Hepatic stellate cell (primary cell): ENCODE measurements at regions not wholly inside any gene's neighbourhood (a gene's known extent, or its start where the extent isn't known, plus 50 kb on each side); places are given as distances from the start of the nearest gene placed in this dataset.
"Not testable (repeated sequence)": the region's sequence is repeated elsewhere in the genome, so short reads cannot be mapped to it uniquely, and the experiment has no call there.

Experiments
- DNase-seq: peaks from one replicate; pipeline ENCODE4 v3.0.0; 2011; ENCODE audit warnings: low spot score

DNA sequence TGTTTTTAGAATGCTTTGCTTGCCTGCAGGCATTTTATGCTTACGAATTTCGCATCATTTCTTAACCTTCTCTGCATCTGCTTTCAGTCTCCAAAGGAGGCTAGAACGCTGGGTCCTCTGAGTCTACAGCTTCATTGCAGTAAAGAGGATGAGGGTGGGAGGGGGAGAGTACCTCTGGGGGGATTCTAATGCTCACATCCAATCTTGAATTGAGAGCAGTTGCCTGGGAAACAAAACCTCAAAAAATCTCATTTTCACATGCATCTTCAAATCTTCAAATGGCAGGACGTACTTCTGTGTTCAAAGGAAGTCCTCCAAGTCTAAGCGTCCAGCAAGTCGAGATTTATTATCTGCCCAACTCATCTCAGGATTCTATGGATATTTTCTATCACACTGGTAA lies 100.7 kb upstream of the PRKCQ start:
- DNase-seq: no peak

DNA sequence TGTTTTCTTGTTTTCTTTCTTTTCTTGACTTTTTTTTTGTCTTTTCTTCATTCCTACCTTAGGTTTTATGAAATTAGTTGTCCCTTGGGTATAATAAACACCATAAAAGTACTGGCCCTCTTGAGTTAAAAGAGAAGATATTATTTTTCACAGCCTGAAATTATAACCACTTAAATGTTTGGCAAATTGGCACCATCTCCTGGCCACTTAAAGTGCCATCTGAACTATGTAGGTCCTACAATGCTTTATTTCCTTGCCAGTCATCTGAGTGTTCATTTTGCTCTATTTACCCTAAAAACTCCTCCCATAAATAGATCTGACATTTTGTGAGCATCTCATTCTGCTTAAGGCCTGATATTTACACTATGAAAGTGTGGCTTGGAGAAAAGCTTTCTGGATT lies 98.9 kb upstream of the PRKCQ start:
- no peak for DNase-seq

DNA sequence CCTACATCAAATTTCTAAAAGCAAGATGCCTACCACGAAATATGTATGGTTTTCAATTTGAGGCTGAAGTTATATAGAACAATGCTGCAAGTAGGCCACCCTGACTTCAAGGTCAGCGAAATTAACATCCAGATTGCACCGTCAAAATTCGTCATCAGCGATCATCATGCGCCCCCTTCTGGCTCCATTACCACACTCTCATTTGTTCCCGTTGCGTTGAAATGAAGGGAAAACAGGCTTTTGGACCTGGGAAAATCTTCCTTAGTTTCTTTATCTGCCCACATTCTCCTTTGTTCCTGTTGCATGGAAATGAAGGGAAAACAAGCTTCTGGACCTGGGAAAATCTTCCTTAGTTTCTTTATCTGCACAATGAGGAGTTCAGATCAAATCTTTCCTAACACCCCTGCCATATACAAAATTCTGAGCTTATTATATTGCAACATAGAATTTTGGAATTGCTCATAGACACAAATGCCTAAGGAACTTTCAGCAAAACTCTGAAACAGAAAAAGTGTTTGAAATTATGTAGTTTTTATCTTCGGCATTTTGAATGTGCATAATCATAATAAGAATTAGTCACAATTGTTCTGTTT lies 98.2 kb upstream of the PRKCQ start:
- no peak for DNase-seq

DNA sequence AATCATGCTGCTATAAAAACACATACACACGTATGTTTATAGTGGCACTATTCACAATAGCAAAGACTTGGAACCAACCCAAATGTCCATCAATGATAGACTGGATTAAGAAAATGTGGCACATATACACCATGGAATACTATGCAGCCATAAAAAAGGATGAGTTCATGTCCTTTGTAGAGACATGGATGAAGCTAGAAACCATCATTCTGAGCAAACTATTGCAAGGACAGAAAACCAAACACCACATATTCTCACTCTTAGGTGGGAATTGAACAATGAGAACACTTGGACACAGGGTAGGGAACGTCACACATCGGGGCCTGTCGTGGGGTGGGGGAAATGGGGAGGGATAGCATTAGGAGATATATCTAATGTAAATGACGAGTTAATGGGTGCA lies 97.1 kb upstream of the PRKCQ start:
- DNase-seq: not testable (repeated sequence)

DNA sequence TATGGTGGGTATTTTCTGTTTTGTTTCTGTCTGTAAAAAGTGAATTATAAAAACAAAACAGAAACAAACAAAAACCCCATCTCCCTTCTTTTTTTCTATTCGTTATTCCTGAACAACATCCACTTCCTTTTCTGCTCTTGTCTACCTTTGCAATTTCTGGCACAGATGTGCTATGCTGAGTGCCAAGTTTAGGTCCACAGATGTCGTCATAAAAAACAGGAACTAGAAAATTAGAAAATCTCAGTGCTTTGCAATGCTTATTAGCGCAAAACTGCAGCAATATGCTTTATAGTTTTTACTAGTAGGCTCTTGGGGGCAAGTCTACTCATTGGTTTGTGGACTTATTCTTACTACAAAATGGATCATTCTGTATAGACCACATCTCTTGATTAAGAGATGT lies 94.2 kb upstream of the PRKCQ start:
- no peak for DNase-seq

DNA sequence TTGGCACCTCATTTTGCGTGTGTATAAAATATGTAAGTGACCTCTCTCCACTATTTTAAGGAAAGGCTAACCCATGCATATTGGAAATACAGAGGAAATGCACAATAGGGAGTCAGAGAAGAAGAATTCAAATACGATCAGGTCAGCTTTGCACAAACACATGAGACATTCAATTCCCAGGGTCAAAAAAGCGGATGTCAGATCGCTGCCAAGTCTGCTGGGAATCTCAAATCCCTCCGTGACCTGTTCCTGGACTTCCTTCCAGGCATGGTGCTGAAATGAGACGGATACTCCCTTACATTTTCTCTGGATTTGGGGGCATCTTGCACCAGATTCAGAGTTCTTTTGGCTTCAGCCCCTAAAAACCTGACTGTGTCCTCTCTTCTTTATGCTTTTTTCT lies 91.9 kb upstream of the PRKCQ start:
- DNase-seq: no peak

DNA sequence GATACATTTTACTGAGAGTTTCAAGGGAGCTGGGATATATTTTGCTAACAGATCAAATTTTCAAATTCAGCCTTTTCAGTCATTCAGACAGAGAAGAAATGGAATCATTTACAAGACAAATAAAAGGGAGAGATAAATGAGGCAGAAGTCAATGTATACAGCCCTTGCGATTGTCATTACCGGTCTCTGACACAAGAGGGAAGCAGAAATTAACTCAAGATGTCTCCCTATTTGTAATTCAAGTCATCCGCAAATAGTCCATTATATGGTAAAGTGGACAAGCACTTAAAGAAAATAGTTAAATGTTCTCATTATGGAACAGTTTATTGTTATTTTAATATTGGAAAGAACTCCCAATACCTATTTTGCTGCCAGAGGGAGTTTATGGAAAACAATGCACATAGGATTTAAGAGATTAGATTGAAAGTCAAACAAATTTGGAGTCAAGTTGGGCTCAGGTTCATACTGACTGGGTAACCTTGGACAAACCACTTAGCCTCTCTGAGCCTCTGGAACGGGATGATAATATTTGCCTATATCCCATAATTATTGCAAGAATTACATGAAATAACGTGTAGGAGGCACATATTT lies 89.3 kb upstream of the PRKCQ start:
- DNase-seq: no peak

DNA sequence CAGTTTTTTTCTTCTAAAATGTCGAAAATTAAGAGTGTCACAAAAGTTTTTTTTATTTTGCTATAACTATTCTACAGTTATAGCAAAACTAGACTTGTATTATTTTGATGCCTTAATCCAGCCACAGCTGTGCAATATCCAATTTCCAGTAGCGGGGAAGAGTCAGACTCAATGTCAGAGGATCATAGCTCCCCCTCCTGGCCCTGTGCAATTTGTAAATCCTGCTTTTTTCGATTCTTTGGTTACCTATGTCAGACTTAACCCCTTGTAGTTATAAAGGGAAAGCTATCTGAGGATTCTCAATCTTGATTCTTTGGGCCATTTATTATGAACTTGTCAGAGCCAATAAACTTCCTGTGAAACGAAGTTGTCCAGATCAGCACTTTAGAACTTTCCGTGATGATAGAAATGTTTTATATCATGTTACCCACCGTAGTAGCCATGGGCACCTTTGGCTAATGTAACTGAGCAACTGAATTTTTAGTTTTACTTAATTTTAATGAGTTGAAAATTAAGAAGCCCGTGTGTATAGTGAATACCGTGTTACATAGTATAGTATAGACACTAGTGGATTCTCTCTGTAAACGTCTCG lies 87.7 kb upstream of the PRKCQ start:
- peak; percentile 5 for DNase-seq

DNA sequence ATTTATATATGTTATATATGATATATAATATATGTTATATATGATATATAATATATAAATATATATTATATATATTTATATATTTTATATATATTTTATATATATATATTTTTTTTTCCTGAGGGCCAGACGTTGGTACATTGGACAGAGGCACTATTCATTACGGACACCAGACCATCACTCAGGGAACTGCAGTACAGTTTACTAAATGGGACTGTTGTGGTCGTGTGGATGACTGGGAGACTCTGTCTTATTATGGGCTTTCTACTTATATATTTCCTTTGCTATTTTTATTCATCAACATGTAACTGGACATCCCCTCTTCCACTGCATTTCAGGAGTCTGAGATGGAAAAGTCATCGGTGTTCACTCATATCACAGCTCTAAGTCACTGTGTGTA lies 87.1 kb upstream of the PRKCQ start:
- no peak for DNase-seq

DNA sequence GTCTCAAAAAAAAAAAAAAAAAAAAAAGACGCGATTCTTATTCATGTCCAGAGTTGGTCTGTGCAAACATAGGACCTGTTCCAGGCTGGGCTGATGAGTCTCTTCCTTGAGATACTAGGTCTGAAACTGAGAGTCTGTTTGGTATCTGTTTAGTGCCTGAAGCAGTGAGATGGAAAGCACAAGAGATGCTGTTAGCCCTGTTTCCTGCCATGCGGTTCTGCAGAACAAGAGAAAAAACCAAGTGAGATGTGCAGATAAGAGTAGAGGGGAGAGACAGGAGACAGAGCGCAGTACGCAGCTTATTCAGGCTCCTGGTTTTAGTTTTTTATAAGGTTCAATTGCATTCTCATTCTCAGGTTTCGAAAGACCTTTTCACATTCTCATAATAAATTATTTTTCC lies 85.8 kb upstream of the PRKCQ start:
- no peak for DNase-seq

DNA sequence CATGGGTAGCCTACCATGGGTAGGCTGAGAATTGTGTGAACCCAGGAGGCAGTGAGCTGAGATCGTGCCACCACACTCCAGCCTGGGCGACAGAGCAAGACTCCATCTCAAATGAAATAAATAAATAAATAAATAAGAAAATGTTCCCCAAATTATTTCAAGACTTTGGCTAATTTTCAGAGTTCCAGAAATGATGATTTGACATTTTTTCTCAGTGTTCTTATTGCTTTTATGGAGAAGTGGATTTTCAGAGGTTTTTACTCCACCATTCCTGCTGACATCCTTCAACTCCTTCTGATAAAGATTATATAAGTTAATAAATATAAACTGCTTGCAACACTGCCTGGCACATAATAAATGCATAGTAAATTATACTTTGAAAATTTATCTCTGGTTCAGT lies 80.4 kb upstream of the PRKCQ start:
- DNase-seq: no peak

DNA sequence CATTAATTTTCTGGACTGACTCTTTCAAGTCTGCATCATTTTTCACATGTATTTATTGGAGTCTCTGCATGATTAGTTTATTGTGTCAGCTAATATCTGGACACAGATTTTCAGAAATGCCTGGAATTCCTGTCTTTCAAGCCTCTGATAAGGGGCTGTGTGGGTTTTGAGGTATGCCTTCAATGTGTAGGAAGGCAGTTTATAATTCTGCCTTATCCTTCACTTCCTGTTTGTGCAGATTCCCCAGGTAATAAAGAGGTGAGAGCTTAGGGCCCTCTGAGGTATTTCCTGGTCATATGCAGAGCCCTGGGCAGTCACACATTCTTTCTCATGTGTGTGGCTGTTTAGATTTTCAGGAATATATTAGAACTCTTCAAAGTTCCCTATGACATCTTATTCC lies 79.4 kb upstream of the PRKCQ start:
- no peak for DNase-seq

DNA sequence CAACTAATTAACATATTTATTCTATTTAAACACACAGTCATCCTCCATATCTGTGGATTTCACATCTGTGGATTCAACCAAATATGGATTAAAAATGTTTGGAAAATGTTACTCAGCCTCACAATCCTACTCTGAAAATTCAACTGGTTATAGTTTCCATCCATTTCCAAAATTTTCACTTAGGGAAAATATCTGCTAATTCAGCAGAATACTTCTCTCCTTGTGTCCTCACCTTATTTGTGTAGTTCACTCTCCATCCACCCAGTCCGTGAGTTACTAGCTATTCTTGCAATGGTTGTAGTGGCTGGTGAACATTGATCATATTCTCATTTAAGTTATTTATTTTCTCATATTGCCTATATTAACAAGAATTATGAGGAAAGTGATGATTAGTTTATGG lies 77.6 kb upstream of the PRKCQ start:
- DNase-seq: no peak

DNA sequence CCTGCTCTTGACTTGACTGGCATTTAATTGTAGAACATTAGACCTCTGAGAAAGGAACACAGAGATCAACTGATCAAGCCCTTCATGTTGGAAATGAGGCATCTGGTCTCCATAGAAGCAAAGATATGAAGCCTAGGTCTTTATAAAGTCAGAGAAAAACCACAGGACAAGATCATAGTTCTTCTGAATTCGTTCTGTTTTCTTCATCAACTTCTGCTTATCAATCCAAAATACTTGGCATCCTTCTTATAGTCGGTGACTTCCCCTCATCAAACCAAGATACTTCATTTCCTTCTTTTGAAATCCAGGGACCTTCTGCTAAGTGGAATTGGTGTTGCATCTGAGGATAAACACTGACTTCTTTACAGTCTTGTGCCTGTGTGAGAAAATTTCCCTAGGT lies 77.1 kb upstream of the PRKCQ start:
- no peak for DNase-seq

DNA sequence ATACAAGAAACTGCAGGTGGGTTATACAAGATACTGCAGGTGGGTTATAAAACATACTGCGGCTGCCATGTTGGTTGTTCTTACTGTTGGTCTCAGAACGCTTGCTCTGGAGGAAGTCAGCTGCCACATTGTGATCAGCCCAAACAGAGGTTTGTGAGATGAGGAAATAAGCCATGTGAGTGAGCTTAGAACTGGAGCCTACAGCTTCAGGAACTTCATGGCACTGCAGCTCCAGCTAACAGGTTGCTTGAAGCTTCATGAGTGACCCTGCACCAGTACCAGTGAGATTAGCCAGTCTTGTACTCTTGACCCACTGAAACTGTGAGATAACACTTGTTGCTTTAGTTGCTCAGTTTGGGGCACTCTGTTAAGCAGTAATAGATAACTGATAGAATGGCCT lies 74.5 kb upstream of the PRKCQ start:
- no peak for DNase-seq

DNA sequence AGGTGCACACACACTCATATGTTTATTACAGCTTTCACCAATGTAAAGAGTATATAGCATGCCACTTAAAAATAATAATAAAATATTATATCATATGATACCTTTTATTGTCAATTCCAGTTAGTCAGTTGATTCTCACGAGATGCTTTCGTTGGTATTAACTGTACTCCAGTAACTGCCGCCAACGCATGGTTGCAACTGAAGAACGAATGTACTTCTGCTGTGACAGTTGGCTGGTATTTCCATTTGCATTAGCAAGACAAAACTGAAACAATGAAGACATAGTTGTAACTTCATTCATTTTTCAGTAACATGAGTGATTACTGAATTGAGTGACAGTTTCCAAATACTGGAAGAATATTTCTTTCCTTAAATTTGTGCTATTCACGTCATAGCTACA lies 70.5 kb upstream of the PRKCQ start:
- DNase-seq: no peak

DNA sequence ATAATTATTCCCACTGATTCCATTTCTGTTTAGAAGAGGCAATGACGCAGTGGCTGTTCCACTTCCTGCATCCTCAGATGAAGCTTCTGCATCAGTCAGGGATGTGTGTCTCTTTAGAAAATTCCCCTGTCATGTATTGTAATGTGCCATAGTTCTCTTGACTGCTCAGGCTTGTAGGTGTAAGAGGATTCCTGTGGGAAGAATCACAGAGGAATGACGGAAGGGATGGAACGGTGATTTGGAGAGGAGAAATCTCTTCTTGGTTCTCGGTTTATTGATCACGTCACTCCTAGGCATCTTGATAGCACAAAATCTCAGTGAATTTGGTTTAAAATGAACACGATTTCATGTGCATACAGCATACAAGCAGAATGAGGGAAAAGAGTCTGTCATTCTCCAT lies 69.8 kb upstream of the PRKCQ start:
- DNase-seq: no peak

DNA sequence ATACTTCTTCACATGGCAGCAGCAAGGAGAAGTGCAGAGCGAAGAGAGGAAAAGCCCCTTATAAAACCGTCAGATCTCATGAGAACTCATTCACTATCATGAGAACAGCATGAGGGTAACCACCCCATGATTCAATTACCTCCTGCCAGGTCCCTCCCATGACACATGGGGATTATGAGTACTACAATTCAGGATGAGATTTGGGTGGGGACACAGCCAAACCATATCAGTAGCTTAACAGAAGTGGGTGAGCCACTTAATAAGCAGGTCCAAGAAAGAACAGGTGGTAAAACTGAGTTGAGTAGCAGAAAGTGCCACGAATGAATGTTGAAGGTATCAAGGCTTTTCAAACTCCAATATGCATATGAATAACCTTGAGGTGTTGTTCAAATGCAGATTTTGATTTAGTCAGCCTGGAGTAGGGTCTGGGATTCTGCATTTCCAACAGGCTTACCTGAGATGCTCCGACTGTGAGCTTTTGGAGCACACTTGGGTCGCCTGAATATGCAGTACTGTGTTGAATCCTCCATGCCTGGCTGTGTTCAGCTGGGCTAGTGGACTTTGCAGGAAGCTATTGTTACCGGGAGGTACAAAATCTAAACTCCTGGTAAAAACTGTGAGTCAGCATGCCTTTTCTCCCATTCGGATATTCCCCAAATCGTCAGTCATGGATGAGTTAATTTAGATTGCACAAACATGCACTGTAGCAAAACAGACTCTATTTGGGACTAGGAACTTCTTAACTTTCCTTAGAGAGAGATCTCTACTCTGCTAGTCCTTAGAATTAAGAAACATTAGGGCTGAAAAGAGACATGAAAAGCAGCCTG lies 69.0 kb upstream of the PRKCQ start:
- no peak for DNase-seq

DNA sequence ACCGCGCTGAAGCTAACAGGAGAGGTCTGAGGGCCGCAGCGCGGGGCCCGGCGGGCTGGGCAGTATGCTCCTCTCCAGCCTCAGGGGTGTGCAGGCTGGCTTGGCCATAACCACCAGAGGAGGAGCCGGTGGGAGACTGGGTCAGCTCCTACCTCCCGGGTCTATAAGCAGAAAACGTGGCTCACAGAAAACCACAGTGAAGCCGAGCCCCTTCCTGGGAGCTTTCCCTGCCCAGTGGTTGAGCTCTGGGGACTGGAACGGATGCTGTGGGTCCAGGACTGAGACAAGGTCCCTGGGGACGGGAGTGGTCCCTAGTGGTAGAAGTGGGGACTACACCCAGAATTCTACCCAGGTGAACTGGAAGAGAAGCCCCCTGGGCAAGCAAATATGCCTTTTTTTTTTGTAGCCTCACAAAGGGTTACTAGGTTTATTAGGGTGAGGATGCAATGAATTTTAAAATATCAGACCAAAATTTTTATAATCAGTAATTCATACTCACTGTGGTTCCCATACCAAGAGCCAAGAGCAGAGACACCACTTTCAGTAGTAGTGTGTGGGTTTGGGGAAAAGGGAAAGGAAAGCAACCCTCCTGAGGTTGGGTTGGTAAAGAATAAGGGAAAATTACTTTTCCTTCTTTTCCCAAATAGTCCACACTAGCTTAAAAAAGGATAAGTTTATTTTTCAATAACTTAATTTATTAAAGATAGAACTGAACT lies 67.9 kb upstream of the PRKCQ start:
- no peak for DNase-seq

DNA sequence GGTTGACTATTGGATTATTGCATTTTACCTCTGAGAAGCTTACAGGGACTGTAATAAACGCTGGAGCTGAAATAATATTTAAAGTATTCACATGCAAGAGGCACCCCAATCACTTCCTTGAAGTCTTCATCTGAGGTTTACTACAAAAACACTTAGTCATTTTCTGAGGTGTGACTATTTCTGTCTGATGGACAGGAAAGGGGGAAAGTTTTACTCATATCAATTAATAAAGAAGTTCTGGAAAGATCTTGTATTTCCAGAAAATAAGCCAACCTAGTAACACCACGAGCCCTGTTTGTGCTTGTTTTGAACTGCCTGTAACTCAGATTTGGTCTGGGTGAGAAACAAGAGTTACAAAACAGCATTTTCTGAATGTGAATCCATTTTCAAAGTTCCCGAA lies 63.9 kb upstream of the PRKCQ start:
- DNase-seq: no peak

DNA sequence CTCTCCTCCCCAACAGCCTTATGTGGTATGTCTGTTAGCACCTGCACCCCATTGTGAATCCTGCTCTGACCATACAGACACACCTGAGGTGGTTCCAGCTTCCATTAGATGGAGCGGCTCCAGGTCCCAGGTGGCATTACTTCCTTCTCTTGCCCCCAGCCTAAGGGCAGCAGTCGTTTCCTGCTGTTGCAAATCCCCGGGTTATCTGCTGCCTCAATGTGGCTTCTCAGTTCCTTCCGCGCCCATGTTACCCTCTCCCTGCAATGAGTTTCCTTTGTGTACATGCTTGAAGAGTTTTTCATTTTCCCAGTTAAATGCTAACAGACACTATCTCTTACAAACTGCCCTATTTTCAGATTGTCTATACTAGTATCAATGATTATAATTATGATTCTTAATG lies 62.8 kb upstream of the PRKCQ start:
- DNase-seq: no peak

DNA sequence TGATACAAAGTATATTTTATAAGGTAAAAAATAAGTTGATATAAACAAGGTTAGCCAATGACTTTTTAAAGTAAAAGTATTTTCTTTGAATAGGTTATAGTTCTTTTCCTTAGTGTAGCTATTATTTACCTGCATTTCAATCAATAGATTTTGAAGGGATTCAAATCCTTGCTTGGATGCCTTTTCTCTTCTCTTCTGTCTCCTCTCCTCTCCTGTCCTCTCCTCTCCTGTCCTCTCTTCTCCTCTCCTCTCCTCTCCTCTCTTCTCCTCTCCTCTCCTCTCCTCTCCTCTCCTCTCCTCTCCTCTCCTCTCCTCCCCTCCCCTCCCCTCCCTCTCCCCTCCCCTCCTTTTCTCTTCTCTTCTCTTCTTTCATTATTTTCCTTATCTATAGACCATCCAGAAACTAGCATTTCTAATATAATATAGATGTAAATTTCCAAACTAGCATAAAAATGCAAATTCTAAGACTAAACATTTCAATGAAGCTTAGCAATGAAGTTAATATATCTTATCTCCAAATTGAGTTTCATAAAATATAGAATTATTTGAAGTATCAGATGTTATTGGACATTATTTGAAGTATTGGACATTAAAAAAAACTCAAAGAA lies 60.5 kb upstream of the PRKCQ start:
- DNase-seq: no peak
